ENCODE measurements at regions not wholly inside any gene's neighbourhood (a gene's known extent, or its start where the extent isn't known, plus 50 kb on each side); places are given as distances from the start of the nearest gene placed in this dataset.

DNA sequence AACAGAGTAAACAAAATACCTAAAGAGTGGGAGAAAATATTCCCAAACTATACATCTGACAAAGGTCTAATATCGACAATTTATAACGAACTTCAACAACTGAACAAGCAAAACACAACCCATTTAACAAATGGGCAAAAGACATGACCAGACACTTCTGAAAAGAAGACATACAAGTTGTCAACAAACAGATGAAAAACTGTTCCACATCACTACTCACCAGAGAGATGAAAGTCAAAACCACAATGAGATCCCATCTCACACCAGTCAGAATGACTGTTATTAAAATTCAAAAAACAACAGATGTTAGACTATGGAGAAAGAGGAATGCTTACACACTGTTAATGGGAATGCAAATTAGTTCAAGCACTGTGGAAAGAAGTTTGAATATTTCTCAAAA lies 233.8 kb upstream of the EDNRB start:
- TF ChIP-seq, protein P1, sequence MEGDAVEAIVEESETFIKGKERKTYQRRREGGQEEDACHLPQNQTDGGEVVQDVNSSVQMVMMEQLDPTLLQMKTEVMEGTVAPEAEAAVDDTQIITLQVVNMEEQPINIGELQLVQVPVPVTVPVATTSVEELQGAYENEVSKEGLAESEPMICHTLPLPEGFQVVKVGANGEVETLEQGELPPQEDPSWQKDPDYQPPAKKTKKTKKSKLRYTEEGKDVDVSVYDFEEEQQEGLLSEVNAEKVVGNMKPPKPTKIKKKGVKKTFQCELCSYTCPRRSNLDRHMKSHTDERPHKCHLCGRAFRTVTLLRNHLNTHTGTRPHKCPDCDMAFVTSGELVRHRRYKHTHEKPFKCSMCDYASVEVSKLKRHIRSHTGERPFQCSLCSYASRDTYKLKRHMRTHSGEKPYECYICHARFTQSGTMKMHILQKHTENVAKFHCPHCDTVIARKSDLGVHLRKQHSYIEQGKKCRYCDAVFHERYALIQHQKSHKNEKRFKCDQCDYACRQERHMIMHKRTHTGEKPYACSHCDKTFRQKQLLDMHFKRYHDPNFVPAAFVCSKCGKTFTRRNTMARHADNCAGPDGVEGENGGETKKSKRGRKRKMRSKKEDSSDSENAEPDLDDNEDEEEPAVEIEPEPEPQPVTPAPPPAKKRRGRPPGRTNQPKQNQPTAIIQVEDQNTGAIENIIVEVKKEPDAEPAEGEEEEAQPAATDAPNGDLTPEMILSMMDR (conservative IDR thresholded peaks at IDR 0.05; ENCODE audit: low read length), result no peak
- TF ChIP-seq EZH2phosphoT487 (IDR thresholded peaks at IDR 0.05; ENCODE audit: borderline replicate concordance), result no peak

All from Loucy (cell line).